ENCODE measurements at regions not wholly inside any gene's neighbourhood (a gene's known extent, or its start where the extent isn't known, plus 50 kb on each side); places are given as distances from the start of the nearest gene placed in this dataset.

- no peak for DNase-seq
Measured at GRCh38 chr3:5305684-5305989, 118.1 kb downstream of the EDEM1 start.

- DNase-seq, result no peak
Measured at GRCh38 chr3:5309171-5309570, 121.7 kb downstream of the EDEM1 start.

- DNase-seq, result no peak
Measured at GRCh38 chr3:5309602-5310001, 122.1 kb downstream of the EDEM1 start.

- DNase-seq, result no peak
Measured at GRCh38 chr3:5310509-5310908, 123.0 kb downstream of the EDEM1 start.

- no peak for DNase-seq
Measured at GRCh38 chr3:5312290-5312689, 124.8 kb downstream of the EDEM1 start.

GRCh38 chr3:5314897-5315296 is 127.4 kb downstream of the EDEM1 start:
- no peak for DNase-seq

- DNase-seq, result no peak
Measured at GRCh38 chr3:5317557-5317956, 130.1 kb downstream of the EDEM1 start.

- DNase-seq, result no peak
Measured at GRCh38 chr3:5319454-5319853, 131.9 kb downstream of the EDEM1 start.

GRCh38 chr3:5321666-5322340 is 134.3 kb downstream of the EDEM1 start:
- DNase-seq, result no peak

- DNase-seq, result no peak
Measured at GRCh38 chr3:5324780-5325179, 137.3 kb downstream of the EDEM1 start.

GRCh38 chr3:5330152-5330810 is 142.8 kb downstream of the EDEM1 start:
- DNase-seq, result no peak

- DNase-seq, result no peak
Measured at GRCh38 chr3:5331567-5332269, 144.2 kb downstream of the EDEM1 start.

- no peak for DNase-seq
Measured at GRCh38 chr3:5332270-5332956, 144.9 kb downstream of the EDEM1 start.

GRCh38 chr3:5339967-5340535 is 152.5 kb downstream of the EDEM1 start:
- DNase-seq, result no peak

- DNase-seq, result no peak
Measured at GRCh38 chr3:5341610-5342009, 154.1 kb downstream of the EDEM1 start.

GRCh38 chr3:5343459-5343858 is 156.0 kb downstream of the EDEM1 start:
- no peak for DNase-seq

GRCh38 chr3:5344707-5345106 is 157.2 kb downstream of the EDEM1 start:
- DNase-seq, result no peak

GRCh38 chr3:5347486-5347885 is 160.0 kb downstream of the EDEM1 start:
- no peak for DNase-seq

GRCh38 chr3:5348229-5348902 is 160.9 kb downstream of the EDEM1 start:
- no peak for DNase-seq

- DNase-seq, result no peak
Measured at GRCh38 chr3:5349343-5349742, 161.8 kb downstream of the EDEM1 start.

GRCh38 chr3:5357089-5357488 is 169.6 kb downstream of the EDEM1 start:
- no peak for DNase-seq

- no peak for DNase-seq
Measured at GRCh38 chr3:5358911-5359310, 171.4 kb downstream of the EDEM1 start.

- DNase-seq, result no peak
Measured at GRCh38 chr3:5360453-5360852, 172.9 kb downstream of the EDEM1 start.
